ENCODE measurements at regions not wholly inside any gene's neighbourhood (a gene's known extent, or its start where the extent isn't known, plus 50 kb on each side); places are given as distances from the start of the nearest gene placed in this dataset.

- DNase-seq (ENCODE audit: low read depth in 4 of 4, low spot score in 1 of 4), result no peak
These were observed 424.4 kb downstream of the TCERG1L start for GRCh38 chr10:130887170-130887569.

GRCh38 chr10:130888493-130888892 is 423.0 kb downstream of the TCERG1L start:
- DNase-seq (ENCODE audit: low read depth in 4 of 4, low spot score in 1 of 4), result no peak

GRCh38 chr10:130889240-130889639 is 422.3 kb downstream of the TCERG1L start:
- no peak for DNase-seq (ENCODE audit: low read depth in 4 of 4, low spot score in 1 of 4)

GRCh38 chr10:130889780-130890179 is 421.7 kb downstream of the TCERG1L start:
- no peak for DNase-seq (ENCODE audit: low read depth in 4 of 4, low spot score in 1 of 4)

DNA sequence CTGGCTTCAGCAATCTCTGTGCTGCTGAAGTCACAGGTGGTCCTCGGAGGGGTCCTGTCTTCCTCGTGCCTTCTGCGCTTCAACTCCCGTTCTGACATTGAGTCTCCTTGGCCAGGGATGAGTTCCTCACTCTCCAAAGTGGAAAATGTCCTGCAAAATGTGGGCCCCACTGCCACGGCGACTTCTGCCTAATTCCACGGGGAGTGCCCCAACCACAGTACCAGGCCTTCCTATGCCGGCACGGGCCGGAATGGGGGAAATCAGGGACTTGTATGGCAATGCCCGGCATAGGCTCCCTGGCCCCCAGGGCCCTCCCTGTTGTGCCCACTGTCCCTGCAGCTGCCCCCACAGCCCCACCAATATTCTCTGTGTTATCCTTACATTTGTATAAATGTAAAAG is 420.5 kb downstream of the TCERG1L start:
- no peak for DNase-seq (ENCODE audit: low read depth in 4 of 4, low spot score in 1 of 4)

GRCh38 chr10:130894471-130894870 is 417.1 kb downstream of the TCERG1L start:
- DNase-seq (ENCODE audit: low read depth in 4 of 4, low spot score in 1 of 4), result no peak

DNA sequence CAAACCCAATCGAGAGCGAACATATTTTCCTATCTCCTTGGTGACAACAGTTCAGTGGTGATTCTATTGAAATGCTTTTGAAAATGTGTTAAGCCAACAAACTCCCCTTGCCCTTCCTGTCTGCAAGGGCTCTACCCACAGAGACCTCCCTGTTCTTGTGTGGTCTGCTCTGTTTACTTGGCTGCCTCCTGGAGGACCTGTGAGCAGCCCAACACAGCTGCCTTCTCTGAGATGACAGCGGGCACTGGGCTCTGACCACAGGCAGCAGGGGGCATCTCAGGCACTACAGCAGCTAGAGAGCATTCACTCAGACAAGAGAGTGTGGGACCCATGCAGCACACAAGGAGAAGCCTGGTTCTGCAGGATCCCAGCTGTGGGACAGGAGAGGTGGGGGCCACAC is 416.4 kb downstream of the TCERG1L start:
- DNase-seq (ENCODE audit: low read depth in 4 of 4, low spot score in 1 of 4), result no peak

GRCh38 chr10:130897815-130898214 is 413.7 kb downstream of the TCERG1L start:
- DNase-seq (ENCODE audit: low read depth in 4 of 4, low spot score in 1 of 4), result no peak

DNA sequence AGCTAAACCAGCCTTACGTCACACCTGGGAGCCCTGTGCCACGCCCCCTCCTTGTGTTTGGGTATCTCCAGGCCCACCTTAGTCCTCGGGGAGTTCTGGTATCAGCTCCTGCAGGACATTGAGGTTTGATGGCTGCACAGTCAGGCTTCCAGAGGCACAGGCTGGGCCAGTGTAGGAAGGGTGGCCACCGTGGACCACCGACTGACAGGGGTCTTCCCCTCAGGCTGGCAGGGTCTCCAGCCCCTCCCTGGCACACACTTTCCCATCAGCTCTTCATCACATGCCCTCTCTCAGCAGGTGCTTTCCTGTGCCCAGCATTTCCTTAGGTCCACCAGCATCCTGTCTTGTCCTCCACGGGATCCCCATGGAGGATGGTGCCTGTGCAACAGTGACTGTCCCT is 413.1 kb downstream of the TCERG1L start:
- no peak for DNase-seq (ENCODE audit: low read depth in 4 of 4, low spot score in 1 of 4)

DNA sequence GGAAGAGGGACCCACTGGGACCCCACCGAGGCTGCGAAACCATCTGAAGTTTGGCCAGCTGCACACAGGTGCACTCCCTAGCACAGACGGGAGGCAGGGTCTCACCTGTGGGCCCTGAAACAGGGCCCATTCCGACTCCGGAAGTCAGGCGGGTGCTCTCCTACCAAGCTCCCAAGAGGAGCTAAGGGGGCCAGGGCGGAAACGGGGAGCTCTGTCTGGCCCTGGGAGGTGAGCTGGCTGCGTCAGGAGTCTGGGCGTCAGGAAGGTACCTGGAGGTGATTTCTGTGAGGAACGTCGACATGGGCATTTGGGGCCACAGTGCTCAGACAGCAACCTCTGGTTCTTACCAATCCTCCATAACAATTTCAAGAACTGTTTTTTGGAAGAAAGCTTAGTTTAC is 411.7 kb downstream of the TCERG1L start:
- no peak for DNase-seq (ENCODE audit: low read depth in 4 of 4, low spot score in 1 of 4)

DNA sequence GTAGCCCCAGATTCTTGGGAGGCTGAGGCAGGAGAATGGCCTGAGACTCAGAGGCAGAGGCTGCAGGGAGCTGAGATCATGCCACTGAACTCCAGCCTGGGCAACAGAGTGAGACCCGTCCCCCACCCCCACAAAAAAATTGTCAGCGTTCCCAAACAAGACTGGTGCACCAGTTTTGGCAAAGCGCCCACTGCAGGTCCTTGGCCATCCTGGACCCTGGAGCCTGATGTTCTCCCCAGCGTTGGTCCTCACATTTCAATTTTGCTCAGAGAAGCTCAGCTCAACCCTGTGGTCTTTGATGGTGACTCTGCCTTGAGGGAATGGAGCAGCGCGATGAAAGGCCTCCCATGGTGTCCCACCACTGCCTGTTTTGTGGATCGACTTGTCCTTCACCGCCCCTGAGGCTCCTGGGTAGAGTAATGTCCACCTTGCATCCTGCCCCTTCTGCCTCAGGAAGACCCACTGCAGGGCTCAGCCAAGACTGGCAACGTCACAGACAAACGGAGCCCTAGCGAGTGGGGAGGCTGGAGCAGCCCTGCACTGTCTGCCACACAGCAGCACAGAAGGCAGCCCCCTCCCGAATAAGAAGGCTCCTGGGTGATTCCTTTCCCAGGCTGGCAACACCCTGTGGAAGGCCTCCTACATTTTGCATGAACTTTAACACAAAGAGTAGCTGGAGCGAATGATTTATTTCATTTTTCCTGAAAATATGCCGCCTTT is 410.9 kb downstream of the TCERG1L start:
- no peak for DNase-seq (ENCODE audit: low read depth in 4 of 4, low spot score in 1 of 4)

DNA sequence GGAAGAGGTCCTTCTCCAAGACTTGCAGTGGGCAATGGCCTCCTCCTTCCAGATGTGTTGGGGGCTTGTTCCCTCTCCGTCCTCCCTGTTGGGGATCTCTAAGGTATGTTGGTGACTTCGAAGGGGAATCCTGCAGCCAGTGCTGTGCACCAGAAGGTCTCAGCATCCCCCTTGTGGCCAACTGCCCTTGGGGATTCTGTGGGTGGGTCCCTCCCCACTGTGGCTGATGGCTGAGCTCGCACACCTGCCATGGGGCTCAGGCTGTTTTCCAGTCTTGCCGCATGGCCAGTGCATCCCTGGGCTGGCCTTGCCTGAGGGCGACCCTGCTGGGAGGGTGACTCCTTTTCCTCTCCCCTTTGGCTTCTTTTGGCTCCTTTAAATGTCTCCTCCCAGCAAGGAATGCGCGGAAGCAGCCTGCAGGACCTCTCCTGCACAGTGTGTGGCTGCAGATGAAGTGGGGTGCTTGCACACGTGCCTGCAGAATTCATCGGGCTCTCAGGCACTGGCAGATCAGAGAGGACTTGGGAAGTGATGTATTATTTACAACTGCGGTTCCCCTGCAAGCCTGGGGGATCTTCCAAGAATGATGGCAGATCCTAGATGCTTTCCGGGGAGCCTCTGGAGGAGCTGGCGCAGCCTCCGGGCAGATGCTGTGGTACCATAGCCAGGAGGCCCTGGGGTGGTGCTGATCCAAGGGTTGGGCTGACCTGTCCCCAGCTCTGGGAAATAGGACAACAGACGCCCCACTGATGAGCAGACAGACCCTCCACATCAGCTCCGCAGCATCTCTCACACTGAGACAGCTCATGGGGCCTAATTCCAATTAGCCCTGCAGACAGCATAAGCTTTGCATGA is 410.0 kb downstream of the TCERG1L start:
- no peak for DNase-seq (ENCODE audit: low read depth in 4 of 4, low spot score in 1 of 4)

DNA sequence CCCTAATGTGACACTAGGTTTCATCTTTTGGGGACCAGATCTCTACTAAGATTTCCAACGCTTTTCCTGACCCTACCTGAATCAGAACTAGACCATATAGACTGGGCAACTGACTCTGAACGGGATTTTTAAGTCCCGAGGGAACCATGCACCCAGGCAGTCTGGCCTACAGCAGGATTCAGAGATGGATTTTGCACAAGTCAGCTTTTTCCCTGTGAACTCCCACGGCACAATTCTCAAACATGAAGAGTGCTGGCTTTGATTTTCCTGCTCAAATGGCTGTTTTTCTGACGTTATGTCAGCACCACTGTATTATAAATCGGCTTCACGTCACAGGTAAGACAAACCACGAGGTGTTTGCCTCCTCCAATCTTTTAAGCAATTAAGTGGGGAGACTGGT is 409.1 kb downstream of the TCERG1L start:
- no peak for DNase-seq (ENCODE audit: low read depth in 4 of 4, low spot score in 1 of 4)

DNA sequence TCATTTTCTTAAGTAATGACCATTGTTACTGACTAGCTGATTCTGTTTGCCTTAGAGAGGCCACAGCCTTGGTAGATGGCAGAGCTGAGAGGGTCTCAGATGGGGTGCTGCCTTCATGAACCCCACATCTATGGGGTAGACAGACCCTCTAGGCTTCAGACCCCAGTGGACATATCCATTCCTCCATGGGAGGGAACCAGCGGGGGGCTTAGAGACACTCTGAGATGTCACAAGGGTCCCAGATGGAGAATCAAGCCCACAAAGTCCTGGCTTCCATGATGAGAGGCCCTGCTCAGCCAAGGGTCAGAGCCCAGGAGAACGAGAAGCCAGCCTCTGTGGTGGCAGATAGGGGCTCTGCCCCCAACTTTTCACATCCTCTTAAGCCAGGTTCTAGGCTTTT is 408.6 kb downstream of the TCERG1L start:
- DNase-seq (ENCODE audit: low read depth in 4 of 4, low spot score in 1 of 4), result no peak

DNA sequence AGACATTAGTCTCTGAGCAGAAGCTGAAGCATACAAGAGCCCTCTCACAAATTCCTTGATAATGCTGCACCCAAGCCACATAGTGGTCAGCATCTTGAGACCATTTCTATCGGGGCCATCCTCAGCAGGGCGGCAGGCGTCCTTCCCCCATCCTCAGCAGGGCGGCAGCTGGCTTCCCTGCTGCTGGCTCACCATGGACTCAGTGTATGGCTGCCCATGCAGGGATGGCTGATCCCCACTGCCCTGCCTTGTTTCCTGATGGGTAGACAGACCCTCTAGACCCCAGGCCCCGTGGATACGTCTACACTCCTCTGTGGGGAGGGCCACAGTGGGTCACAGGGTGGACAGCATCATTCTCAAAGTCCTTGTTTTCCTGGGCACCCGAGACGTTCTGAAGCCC is 406.8 kb downstream of the TCERG1L start:
- no peak for DNase-seq (ENCODE audit: low read depth in 4 of 4, low spot score in 1 of 4)

DNA sequence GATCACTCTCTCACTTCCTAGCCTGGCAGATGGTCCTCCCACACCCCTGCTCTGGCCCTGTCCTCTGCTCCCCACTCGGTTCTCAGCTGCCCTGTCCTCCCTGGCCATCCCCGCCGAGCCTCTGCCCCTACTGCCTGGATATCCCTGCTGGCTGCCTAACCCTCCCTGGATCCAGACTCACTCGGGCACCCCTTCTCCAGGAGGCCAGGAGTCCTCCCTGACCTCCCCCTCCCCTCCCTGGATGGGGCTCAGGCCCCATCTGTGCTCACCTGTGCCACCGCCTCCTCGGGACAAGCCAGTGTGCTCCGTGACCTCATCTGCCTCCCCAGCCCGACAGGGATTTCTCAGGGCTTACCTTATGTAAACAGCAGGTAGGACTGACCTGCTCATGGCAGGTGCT is 406.1 kb downstream of the TCERG1L start:
- DNase-seq (ENCODE audit: low read depth in 4 of 4, low spot score in 1 of 4), result no peak

GRCh38 chr10:130905921-130906320 is 405.6 kb downstream of the TCERG1L start:
- no peak for DNase-seq (ENCODE audit: low read depth in 4 of 4, low spot score in 1 of 4)

DNA sequence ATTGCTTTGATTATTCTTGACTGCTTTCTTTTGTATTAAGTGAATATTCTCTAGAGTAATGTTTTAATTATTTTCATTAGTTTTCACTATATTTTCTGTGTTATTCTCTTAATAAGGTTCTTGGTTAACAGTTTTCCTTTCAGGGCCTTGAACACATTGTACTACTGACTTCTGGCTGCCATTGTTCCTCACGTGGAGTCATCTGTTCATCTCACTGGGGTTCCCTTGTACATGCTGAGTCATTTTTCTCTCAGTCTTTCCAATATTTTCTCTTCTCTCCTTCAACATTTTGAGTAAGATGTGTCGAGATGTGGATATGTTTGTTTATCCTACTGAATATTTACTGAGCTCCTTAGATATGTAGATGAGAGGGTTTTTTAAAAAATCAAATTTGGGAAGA is 400.7 kb downstream of the TCERG1L start:
- DNase-seq (ENCODE audit: low read depth in 4 of 4, low spot score in 1 of 4), result no peak

DNA sequence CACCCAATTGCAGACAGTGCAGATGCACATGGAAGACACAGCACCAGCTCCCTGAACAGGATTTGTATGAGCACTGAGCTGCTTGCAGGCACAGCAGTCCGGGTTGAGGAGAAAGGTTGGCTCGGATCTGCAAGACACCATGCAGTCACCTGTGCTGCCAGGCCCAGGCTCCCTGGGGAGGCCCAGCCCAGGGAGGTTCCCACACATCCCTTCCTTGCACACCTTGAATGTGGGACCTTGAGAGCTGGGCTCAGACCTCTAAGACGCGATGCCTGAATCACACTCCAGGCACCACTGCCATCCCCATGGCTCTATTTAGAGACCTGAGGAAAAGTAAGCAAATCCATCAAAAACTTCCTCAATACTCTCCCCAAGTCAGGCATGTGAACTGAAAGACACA is 397.7 kb downstream of the TCERG1L start:
- no peak for DNase-seq (ENCODE audit: low read depth in 4 of 4, low spot score in 1 of 4)

DNA sequence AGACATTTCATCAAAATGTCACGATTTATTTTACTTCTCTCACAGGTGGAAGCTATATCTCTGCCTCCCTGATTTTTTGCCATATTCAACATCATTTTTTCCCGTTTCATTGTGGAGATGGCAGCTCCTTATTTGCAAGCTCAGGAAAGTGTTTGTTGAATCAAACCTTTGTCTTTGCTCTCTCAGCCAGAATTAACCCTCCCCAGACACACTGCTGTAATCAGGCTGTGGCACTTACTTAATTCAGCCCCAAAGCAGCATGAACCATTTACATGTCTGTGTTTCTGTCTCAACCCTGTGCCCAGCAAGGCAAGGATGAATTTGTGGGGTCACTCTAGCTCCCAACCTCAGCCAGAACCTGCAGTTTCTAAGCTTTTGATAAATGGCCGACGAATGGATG is 397.2 kb downstream of the TCERG1L start:
- no peak for DNase-seq (ENCODE audit: low read depth in 4 of 4, low spot score in 1 of 4)

GRCh38 chr10:130915065-130915464 is 396.5 kb downstream of the TCERG1L start:
- no peak for DNase-seq (ENCODE audit: low read depth in 4 of 4, low spot score in 1 of 4)

DNA sequence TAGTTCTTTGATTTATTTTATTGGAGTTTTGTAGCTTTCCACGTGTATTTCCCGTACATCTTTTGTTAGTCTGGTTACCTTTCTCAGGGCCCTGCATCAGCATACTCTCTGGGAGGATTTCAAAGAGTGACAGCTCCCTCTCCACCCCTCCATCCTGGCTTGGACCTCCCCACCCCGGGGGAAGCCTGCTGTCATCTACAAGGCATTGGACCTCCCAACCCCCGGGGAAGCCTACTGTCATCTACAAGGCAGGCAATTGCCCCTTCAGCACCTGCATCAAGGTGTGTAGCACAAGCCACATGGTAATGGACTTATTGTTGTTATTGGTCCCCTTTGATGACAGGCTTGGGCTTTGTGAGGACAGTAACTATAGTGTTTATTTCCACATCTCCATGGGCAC is 390.1 kb downstream of the TCERG1L start:
- DNase-seq (ENCODE audit: low read depth in 4 of 4, low spot score in 1 of 4), result no peak

Data from stimulated activated CD4-positive, alpha-beta T cell treated with anti-CD3 and anti-CD28 coated beads, Interleukin-1b, Interleukin-23, amount 100 ng/mL, for 24 hours (primary cell).